ENCODE measurements at regions not wholly inside any gene's neighbourhood (a gene's known extent, or its start where the extent isn't known, plus 50 kb on each side); places are given as distances from the start of the nearest gene placed in this dataset.
"Not testable (repeated sequence)": the region's sequence is repeated elsewhere in the genome, so short reads cannot be mapped to it uniquely, and the experiment has no call there.

DNA sequence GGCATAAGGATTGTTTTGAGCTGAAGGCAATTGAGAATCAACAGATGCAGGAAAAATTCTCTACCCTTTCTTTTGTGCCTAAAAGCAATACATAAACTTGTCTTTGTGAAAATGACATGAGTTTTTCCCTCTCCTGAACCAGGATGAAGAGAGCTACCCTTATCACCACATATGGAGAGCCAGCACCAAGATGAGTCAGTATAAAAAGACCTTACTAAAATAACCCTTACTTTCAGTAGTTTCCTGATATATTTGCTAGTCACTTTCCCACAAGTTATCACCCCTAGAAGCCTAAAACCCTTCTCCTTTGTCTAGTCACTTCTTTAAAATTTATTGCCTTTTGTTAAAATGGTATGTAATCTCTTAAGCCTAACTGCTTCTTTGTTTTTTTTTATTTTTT, 61.9 kb upstream of the ANKRD10 start:
- H3K4me1 Mint-ChIP-seq = peaks cover 10% of the 10 kb centered on the region
- H3K27ac Mint-ChIP-seq = no peak overlapping the region
- peaks cover 20% of the 10 kb centered on the region for H3K9me3 Mint-ChIP-seq
- H3K36me3 Mint-ChIP-seq (ENCODE audit: low read depth) = no peaks in the 10 kb centered on the region
- TF ChIP-seq, protein P1, sequence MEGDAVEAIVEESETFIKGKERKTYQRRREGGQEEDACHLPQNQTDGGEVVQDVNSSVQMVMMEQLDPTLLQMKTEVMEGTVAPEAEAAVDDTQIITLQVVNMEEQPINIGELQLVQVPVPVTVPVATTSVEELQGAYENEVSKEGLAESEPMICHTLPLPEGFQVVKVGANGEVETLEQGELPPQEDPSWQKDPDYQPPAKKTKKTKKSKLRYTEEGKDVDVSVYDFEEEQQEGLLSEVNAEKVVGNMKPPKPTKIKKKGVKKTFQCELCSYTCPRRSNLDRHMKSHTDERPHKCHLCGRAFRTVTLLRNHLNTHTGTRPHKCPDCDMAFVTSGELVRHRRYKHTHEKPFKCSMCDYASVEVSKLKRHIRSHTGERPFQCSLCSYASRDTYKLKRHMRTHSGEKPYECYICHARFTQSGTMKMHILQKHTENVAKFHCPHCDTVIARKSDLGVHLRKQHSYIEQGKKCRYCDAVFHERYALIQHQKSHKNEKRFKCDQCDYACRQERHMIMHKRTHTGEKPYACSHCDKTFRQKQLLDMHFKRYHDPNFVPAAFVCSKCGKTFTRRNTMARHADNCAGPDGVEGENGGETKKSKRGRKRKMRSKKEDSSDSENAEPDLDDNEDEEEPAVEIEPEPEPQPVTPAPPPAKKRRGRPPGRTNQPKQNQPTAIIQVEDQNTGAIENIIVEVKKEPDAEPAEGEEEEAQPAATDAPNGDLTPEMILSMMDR (IDR thresholded peaks at IDR 0.05; ENCODE audit: unreplicated experiment in 3 of 3) = no peak
- H3K4me3 Mint-ChIP-seq = no peak overlapping the region
- peaks cover 9% of the 10 kb centered on the region for H3K27me3 Mint-ChIP-seq (ENCODE audit: low read depth)

DNA sequence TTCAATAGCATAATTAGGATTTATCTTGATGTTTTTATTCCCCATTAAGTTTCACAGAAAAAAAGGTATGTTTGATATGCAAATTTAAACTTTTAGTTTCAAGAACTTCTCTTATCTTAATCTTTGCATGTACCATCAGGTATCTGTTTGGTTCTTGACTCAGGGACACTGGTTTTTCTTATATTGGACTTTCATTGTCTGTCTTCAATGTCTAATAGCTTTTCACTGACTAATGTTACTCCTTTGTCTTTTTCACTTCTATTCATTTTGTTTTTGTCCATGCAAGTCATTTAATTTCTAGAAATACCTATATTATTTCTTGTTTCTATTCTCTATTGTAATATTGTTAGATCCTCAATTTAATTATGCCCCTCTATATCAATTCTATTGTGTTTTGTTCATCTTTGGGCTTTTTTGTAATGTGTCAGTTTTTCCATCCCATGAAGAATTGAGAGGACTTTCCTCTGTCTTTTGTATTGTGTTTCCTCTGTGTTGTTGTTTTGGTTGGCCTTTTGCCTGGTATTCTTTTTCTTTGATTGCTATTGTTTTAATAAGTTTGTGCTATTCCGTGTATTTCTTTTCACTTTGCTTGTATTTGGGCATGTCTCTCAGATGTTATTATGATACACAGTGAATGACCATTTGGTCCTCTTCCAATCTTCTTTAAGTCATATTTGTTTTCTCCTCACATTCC, 58.3 kb upstream of the ANKRD10 start:
- Mint-ChIP-seq H3K4me1 (no peaks in the 10 kb centered on the region), H3K9me3 (peaks cover 19% of the 10 kb centered on the region), H3K27ac (no peak overlapping the region), H3K36me3 (ENCODE audit: low read depth) (no peaks in the 10 kb centered on the region), H3K27me3 (ENCODE audit: low read depth) (peaks cover 6% of the 10 kb centered on the region), H3K4me3 (no peak overlapping the region)
- TF ChIP-seq, protein P1 (IDR thresholded peaks at IDR 0.05; ENCODE audit: unreplicated experiment in 3 of 3) = no peak

- Mint-ChIP-seq H3K9me3 (peaks cover 21% of the 10 kb centered on the region), H3K4me1 (no peaks in the 10 kb centered on the region), H3K4me3 (no peak overlapping the region), H3K27me3 (ENCODE audit: low read depth) (peaks cover 12% of the 10 kb centered on the region), H3K36me3 (ENCODE audit: low read depth) (no peaks in the 10 kb centered on the region), H3K27ac (no peak overlapping the region)
- TF ChIP-seq, protein P1 (IDR thresholded peaks at IDR 0.05; ENCODE audit: unreplicated experiment in 3 of 3) = no peak
Measured at GRCh38 chr13:110971486-110971885, 56.6 kb upstream of the ANKRD10 start.

DNA sequence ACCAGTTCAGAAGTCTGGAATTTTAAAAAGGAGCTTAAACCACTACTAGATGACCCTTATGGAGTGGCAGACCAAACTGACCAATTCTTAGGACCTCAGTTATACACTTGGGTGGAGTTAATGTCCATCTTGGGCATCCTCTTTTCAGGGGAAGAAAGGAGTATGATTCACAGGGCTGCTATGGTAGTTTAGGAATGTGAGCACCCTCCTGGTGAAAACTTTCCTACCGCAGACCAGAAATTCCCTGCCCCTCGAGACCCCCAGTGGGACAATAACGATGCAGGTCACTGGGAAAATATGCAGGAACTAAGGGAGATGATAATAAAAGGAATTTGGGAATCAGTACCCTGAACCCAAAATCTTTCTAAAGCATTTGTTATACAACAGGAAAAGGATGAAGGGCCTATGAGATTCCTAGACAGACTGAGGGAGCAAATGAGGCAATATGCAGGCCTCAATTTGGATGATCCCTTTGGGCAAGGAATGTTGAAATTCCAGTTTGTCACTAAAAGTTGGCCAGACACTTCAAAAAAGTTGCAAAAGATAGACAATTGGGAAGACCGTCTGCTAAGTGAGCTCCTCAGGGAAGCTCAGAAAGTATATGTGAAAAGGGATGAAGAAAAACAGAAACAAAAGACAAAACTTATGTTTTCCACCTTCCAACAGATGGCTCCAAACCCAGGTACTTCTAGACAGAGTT, 52.4 kb upstream of the ANKRD10 start:
- not testable (repeated sequence) for H3K36me3 Mint-ChIP-seq (ENCODE audit: low read depth); H3K4me3 Mint-ChIP-seq; H3K27ac Mint-ChIP-seq; H3K4me1 Mint-ChIP-seq
- H3K9me3 Mint-ChIP-seq = peaks cover 34% of the 10 kb centered on the region
- peaks cover 20% of the 10 kb centered on the region for H3K27me3 Mint-ChIP-seq (ENCODE audit: low read depth)

DNA sequence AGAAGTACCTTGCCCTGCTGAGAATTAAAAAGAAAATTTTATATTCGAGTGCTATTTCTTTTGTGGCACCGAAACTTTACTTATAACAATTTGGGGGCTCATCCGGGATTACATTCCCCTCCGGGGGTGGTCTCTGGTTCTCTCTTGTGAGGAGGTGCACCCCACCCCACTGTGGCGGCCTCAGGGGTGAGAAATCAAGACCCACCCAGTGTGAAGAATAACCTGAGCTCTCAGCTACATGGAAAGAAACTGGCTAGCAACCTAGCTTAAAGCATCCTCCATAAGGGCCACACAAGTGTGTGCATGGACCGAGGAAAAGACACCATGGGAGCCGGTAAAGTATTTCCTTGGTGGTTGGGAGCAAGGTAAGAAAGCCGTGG, 50.9 kb upstream of the ANKRD10 start:
- Mint-ChIP-seq H3K4me1 (no peaks in the 10 kb centered on the region), H3K27ac (no peak overlapping the region), H3K4me3 (no peak overlapping the region), H3K36me3 (ENCODE audit: low read depth) (peaks cover 4% of the 10 kb centered on the region), H3K27me3 (ENCODE audit: low read depth) (peaks cover 20% of the 10 kb centered on the region), H3K9me3 (peaks cover 39% of the 10 kb centered on the region)
- TF ChIP-seq, protein P1 (IDR thresholded peaks at IDR 0.05; ENCODE audit: unreplicated experiment in 3 of 3) = no peak

GRCh38 chr13:110965038-110965754, 50.3 kb upstream of the ANKRD10 start:
- Mint-ChIP-seq H3K4me3 (no peak overlapping the region), H3K4me1 (no peaks in the 10 kb centered on the region), H3K27me3 (ENCODE audit: low read depth) (peaks cover 20% of the 10 kb centered on the region), H3K9me3 (peaks cover 35% of the 10 kb centered on the region), H3K36me3 (ENCODE audit: low read depth) (peaks cover 4% of the 10 kb centered on the region), H3K27ac (no peak overlapping the region)
- TF ChIP-seq, protein P1 (IDR thresholded peaks at IDR 0.05; ENCODE audit: unreplicated experiment in 3 of 3) = no peak
